Panc1 (cell line): ENCODE measurements at regions not wholly inside any gene's neighbourhood (a gene's known extent, or its start where the extent isn't known, plus 50 kb on each side); places are given as distances from the start of the nearest gene placed in this dataset.

Source experiments
- CTCF ChIP-seq: fragments of 450-650 bp; IDR thresholded peaks from 2 replicates; pipeline ENCODE4 v1.5.1; 2017; ENCODE audit warnings: mild to moderate bottlenecking
- POLR2AphosphoS5 ChIP-seq: IDR thresholded peaks from 2 replicates; pipeline ENCODE4 v1.6.1; 2012; ENCODE audit warnings: mild to moderate bottlenecking, low read depth, low read length, moderate library complexity
- SIN3A ChIP-seq: IDR thresholded peaks from 2 replicates; pipeline ENCODE4 v1.6.1; 2012; ENCODE audit warnings: low read depth, mild to moderate bottlenecking, low read length, moderate library complexity, borderline replicate concordance; ENCODE audit not compliant: insufficient read depth
- TCF7L2 ChIP-seq: IDR thresholded peaks from 2 replicates; pipeline ENCODE4 v1.6.1; 2011; ENCODE audit warnings: mild to moderate bottlenecking, low read depth, low read length, inconsistent platforms

GRCh38 chr1:69029649-69030048, 532.8 kb upstream of the DEPDC1 start:
- no peak for TF ChIP-seq CTCF
- no peak for TF ChIP-seq SIN3A
- no peak for TF ChIP-seq POLR2AphosphoS5
- no peak for TF ChIP-seq TCF7L2
